Activated CD8-positive, alpha-beta memory T cell treated with anti-CD3 and anti-CD28 coated beads for 24 hours (primary cell): ENCODE measurements at regions not wholly inside any gene's neighbourhood (a gene's known extent, or its start where the extent isn't known, plus 50 kb on each side); places are given as distances from the start of the nearest gene placed in this dataset.
"Not testable (repeated sequence)": the region's sequence is repeated elsewhere in the genome, so short reads cannot be mapped to it uniquely, and the experiment has no call there.

Experiments
- DNase-seq: peaks from one replicate; pipeline ENCODE4 v3.0.0-alpha.2; 2020

- no peak for DNase-seq
Measured at GRCh38 chrX:40530509-40530908, 50.3 kb upstream of the ATP6AP2 start.

GRCh38 chrX:40527543-40527942 is 53.2 kb upstream of the ATP6AP2 start:
- no peak for DNase-seq

- DNase-seq = no peak
Measured at GRCh38 chrX:40526412-40526811, 54.4 kb upstream of the ATP6AP2 start.

- not testable (repeated sequence) for DNase-seq
Measured at GRCh38 chrX:40525901-40526300, 54.9 kb upstream of the ATP6AP2 start.

- DNase-seq = no peak
Measured at GRCh38 chrX:40524423-40524822, 56.3 kb upstream of the ATP6AP2 start.

GRCh38 chrX:40523852-40524251 is 56.9 kb upstream of the ATP6AP2 start:
- DNase-seq = no peak

- no peak for DNase-seq
Measured at GRCh38 chrX:40521868-40522450, 58.8 kb upstream of the ATP6AP2 start.

- DNase-seq = no peak
Measured at GRCh38 chrX:40514376-40514775, 66.4 kb upstream of the ATP6AP2 start.

GRCh38 chrX:40513835-40514234 is 66.9 kb upstream of the ATP6AP2 start:
- no peak for DNase-seq

GRCh38 chrX:40513012-40513411 is 67.8 kb upstream of the ATP6AP2 start:
- DNase-seq = no peak

GRCh38 chrX:40511258-40511657 is 69.5 kb upstream of the ATP6AP2 start:
- no peak for DNase-seq

GRCh38 chrX:40508560-40508959 is 72.2 kb upstream of the ATP6AP2 start:
- no peak for DNase-seq

- DNase-seq = no peak
Measured at GRCh38 chrX:40506201-40506985, 74.4 kb upstream of the ATP6AP2 start.

- no peak for DNase-seq
Measured at GRCh38 chrX:40504801-40505605, 75.8 kb upstream of the ATP6AP2 start.

GRCh38 chrX:40503094-40503493 is 77.7 kb upstream of the ATP6AP2 start:
- no peak for DNase-seq

GRCh38 chrX:40502688-40503087 is 78.1 kb upstream of the ATP6AP2 start:
- no peak for DNase-seq

- no peak for DNase-seq
Measured at GRCh38 chrX:40501164-40501855, 79.5 kb upstream of the ATP6AP2 start.

- DNase-seq = no peak
Measured at GRCh38 chrX:40496728-40497127, 84.0 kb upstream of the ATP6AP2 start.

- DNase-seq = no peak
Measured at GRCh38 chrX:40495659-40496058, 85.1 kb upstream of the ATP6AP2 start.

GRCh38 chrX:40494005-40494404 is 86.8 kb upstream of the ATP6AP2 start:
- DNase-seq = no peak

GRCh38 chrX:40488296-40488695 is 92.5 kb upstream of the ATP6AP2 start:
- DNase-seq = no peak

- DNase-seq = no peak
Measured at GRCh38 chrX:40485973-40486372, 94.8 kb upstream of the ATP6AP2 start.

- no peak for DNase-seq
Measured at GRCh38 chrX:40485102-40485826, 95.5 kb upstream of the ATP6AP2 start.
